Heart left ventricle (tissue), 16 donors: ENCODE measurements at regions not wholly inside any gene's neighbourhood (a gene's known extent, or its start where the extent isn't known, plus 50 kb on each side); places are given as distances from the start of the nearest gene placed in this dataset.

Experiments
- ATAC-seq, 4 donors: fragments of 200-7000 bp; cut with Tn5 transposase; one replicate each; pipeline ENCODE4 v1.9.1; 2020 to 2022; ENCODE audit warnings: moderate library complexity in 4 of 4, mild to moderate bottlenecking in 3 of 4, moderate number of reproducible peaks in 1 of 4
- DNase-seq, 5 donors: peaks; one replicate each; pipeline ENCODE4 v3.0.0-alpha.2; 2020
- H3K27ac ChIP-seq, 12 donors: fragments of 200-600 bp; sonication (generic) in 4 of 12; one replicate each; pipeline versions ENCODE4 v1.5.0 to v1.8.0; 2016 to 2022; ENCODE audit warnings: mild to moderate bottlenecking in 2 of 12
- H3K27me3 ChIP-seq, 9 donors: fragments of 200-600 bp; sonication (generic) in 2 of 9; one replicate each; pipeline versions ENCODE4 v1.5.1 to v1.8.0; 2016 to 2022; ENCODE audit warnings: mild to moderate bottlenecking in 3 of 9
- H3K36me3 ChIP-seq, 9 donors: fragments of 200-600 bp; sonication (generic) in 2 of 9; one replicate each; pipeline versions ENCODE4 v1.5.0 to v1.8.0; 2018 to 2022; ENCODE audit warnings: mild to moderate bottlenecking in 2 of 9
- H3K4me1 ChIP-seq, 12 donors: fragments of 200-600 bp; sonication (generic) in 4 of 12; one replicate each; pipeline versions ENCODE4 v1.5.0 to v1.8.0; 2016 to 2022; ENCODE audit warnings: mild to moderate bottlenecking in 3 of 12
- H3K4me3 ChIP-seq, 12 donors: fragments of 200-600 bp; sonication (generic) in 4 of 12; one replicate each; pipeline versions ENCODE4 v1.5.0 to v1.8.0; 2017 to 2022; ENCODE audit warnings: mild to moderate bottlenecking in 9 of 12, moderate library complexity in 4 of 12
- H3K9me3 ChIP-seq, 12 donors: fragments of 200-600 bp; sonication (generic) in 4 of 12; one replicate each; pipeline versions ENCODE4 v1.5.0 to v1.8.0; 2016 to 2022; ENCODE audit warnings: mild to moderate bottlenecking in 1 of 12
- CTCF ChIP-seq, 12 donors: fragments of 200-600 bp; sonication (generic) in 4 of 12; IDR thresholded peaks; one replicate each; pipeline versions ENCODE4 v1.5.0 to v1.8.0; 2018 to 2022; ENCODE audit warnings: antibody characterized with exemption in 12 of 12, mild to moderate bottlenecking in 5 of 12
- POLR2A ChIP-seq, 2 donors: fragments of 450-650 bp; IDR thresholded peaks; one replicate each; pipeline ENCODE4 v1.6.1; 2017; ENCODE audit warnings: antibody characterized with exemption in 2 of 2, mild to moderate bottlenecking in 2 of 2, moderate library complexity in 2 of 2
- WGBS, 4 donors: extraction: QIAGEN DNeasy Blood & Tissue Kit in 2 of 4; methylation state at CpG; one replicate each; pipeline versions ENCODE4 v1.1.5 to v1.1.7; 2013 to 2018; 5-methylcytosine and 5-hydroxymethylcytosine counted together
- intact Hi-C, 10 donors: fragments of 100-400 bp; cut with DNase I; formaldehyde crosslinking; loops; one replicate each; pipeline versions ENCODE4 v1.11.1 to v1.14.2; 2022
- donor health status: ischemic (EF 13 %, LVEDD 7.1; RV severe dilation, severe dysfunction).
- donor health status: healthy with polysubstance abuse.
- donor health status: DM: no; HTN: yes; CAD: no.
- donor health status: DM: no; HTN: no; CAD: no.
- donor health status: ischemic (EF 25% LVEDD 6.9; RV normal size, moderate dysfunction).
- donor health status: ischemic (EF 25% LVEDD 5.7; RV mildly dilated, moderate dysfunction).
- donor health status: healthy.
- donor health status: DM: yes; HTN: yes; CAD: no.
- donor health status: ischemic (EF 35%, LVEDD 5.7; RV mildly dilated, moderate dysfunction).
- donor health status: nonischemic (EF 11% LVEDD 7.7; RV severe dilation, severe dysfunction).
- donor health status: DM: yes; HTN: yes; CAD: no.
- donor health status: PGD.
- donor health status: ischemic (EF 29% LVEDD 5.4; RV normal size, mild dysfunction).
- donor health status: nonischemic (EF 23%, LVEDD 6.1; RV moderate dilation, normal function).

DNA sequence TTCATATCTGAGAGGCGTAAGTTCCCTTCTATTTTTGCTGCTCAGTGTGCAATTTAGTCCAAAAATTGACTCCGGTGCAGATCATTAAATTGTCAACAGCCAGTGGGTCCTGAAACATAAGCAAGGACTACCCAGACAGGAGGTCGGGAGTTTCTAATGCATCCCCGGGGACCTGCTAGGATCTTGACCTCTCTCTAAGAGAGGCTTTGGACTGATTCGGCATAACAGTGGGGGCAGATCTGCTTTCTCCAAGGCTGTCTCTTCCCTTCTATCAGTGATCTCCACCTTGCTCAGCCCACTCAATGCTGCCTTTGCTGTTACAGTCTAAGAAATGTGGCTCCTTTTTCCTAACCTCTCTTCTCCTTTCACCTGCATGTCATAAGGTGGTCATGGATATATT is 199.1 kb upstream of the NRP1 start:
- ATAC-seq = no peak

DNA sequence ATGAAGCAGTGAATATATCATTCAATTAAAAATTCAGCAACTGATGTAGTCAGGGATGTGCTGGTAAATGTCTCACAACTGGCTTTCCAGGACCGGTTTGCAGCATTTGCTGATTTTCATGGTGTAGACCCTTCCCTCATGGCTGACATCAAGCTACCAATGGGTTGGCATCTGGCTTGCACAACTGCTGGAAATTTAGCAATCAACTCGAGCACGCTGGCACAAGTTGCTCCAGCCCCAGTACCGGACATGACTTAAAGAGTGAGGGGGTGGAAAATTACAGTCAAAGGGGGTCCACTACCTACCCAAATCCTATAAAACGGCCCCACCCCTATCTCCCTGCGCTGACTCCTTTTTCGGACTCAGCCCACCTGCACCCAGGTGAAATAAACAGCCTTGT is 198.4 kb upstream of the NRP1 start:
- H3K9me3 ChIP-seq = peaks cover 0 to 26% (median 0%) of the 10 kb centered on the region in 12 donors
- no peak overlapping the region for H3K4me3 ChIP-seq
- no peaks in the 10 kb centered on the region for H3K27me3 ChIP-seq
- no peak for DNase-seq
- WGBS, 4 donors = 88 to 97% (median 97%) methylated on average over 7 of the region's 7 CpGs
- intact Hi-C loops = no loop called here
- no peak for ATAC-seq
- H3K4me1 ChIP-seq = no peaks in the 10 kb centered on the region
- no peak overlapping the region for H3K27ac ChIP-seq
- TF ChIP-seq CTCF (IDR thresholded peaks at IDR 0.05) (no peak), POLR2A (IDR thresholded peaks at IDR 0.05) (no peak)
- no peaks in the 10 kb centered on the region for H3K36me3 ChIP-seq

More for the DNA sequence above, 199.1 kb upstream of the NRP1 start:
- H3K4me3 ChIP-seq = no peak overlapping the region
- WGBS, 4 donors = 70 to 78% (median 73%) methylated on average over 5 of the region's 5 CpGs
- peaks cover 0 to 19% (median 0%) of the 10 kb centered on the region in 12 donors for H3K9me3 ChIP-seq
- DNase-seq = no peak
- no peak for TF ChIP-seq POLR2A (IDR thresholded peaks at IDR 0.05)
- TF ChIP-seq CTCF (IDR thresholded peaks at IDR 0.05) = no peak
- H3K36me3 ChIP-seq = no peaks in the 10 kb centered on the region
- no peak overlapping the region for H3K27ac ChIP-seq
- intact Hi-C loops = no loop called here
- H3K4me1 ChIP-seq = no peaks in the 10 kb centered on the region
- H3K27me3 ChIP-seq = no peaks in the 10 kb centered on the region

DNA sequence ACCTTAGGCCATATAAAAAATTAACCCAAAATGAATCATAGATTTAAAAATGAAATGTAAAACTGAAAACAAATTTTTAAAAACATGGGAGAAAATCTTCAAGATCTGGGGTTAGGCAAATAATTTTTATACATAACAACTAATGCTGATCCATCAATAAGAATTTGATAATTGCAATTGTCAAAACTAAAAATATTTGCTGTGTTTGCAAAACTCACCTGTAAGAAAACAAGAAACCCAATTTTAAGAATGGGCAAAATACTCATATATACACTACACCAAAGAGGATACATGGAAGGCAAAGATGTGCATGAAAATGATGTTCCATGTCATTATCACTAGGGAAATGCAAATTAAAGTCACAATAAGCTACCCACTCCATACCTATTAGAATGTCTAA is 194.8 kb upstream of the NRP1 start:
- intact Hi-C loops = no loop called here
- Histone ChIP-seq H3K27ac (no peak overlapping the region), H3K27me3 (no peaks in the 10 kb centered on the region), H3K4me1 (no peaks in the 10 kb centered on the region), H3K36me3 (no peaks in the 10 kb centered on the region), H3K9me3 (peaks cover 0 to 39% (median 0%) of the 10 kb centered on the region in 12 donors), H3K4me3 (no peak overlapping the region)
- ATAC-seq = no peak
- TF ChIP-seq POLR2A (IDR thresholded peaks at IDR 0.05) (no peak), CTCF (IDR thresholded peaks at IDR 0.05) (no peak)
- no peak for DNase-seq

DNA sequence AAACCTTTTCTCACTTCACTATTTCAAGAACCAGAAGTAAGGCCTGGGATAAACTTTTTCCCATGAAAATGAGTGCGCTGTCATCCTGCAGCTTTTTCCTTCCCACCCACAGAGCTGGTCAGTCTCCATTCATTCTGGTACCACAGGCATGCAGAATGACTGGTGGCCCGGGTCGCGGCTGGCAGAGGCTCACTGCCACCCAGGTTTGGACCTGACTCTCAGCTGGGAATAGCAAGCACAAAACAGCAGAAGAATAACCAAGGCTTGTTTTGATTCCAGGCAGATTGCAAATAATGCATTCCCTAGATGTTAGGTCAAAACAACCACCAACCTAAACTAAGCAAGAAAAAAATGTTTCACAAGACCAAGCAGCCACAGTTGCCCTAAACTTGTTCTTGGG is 190.5 kb upstream of the NRP1 start:
- ATAC-seq (no peak), DNase-seq (no peak)
- H3K4me1 ChIP-seq = peaks cover 0 to under 1% (median 0%) of the 10 kb centered on the region in 12 donors
- H3K27ac ChIP-seq = no peak overlapping the region
- no peaks in the 10 kb centered on the region for H3K36me3 ChIP-seq
- TF ChIP-seq CTCF (IDR thresholded peaks at IDR 0.05) = no peak
- TF ChIP-seq POLR2A (IDR thresholded peaks at IDR 0.05) = no peak
- WGBS, 4 donors = 82 to 94% (median 88%) methylated on average over 4 of the region's 4 CpGs
- H3K9me3 ChIP-seq = peaks cover 0 to 30% (median 0%) of the 10 kb centered on the region in 12 donors
- no peak overlapping the region for H3K4me3 ChIP-seq
- H3K27me3 ChIP-seq = no peaks in the 10 kb centered on the region
- intact Hi-C loops = no loop called here
